ENCODE measurements at regions not wholly inside any gene's neighbourhood (a gene's known extent, or its start where the extent isn't known, plus 50 kb on each side); places are given as distances from the start of the nearest gene placed in this dataset.

DNA sequence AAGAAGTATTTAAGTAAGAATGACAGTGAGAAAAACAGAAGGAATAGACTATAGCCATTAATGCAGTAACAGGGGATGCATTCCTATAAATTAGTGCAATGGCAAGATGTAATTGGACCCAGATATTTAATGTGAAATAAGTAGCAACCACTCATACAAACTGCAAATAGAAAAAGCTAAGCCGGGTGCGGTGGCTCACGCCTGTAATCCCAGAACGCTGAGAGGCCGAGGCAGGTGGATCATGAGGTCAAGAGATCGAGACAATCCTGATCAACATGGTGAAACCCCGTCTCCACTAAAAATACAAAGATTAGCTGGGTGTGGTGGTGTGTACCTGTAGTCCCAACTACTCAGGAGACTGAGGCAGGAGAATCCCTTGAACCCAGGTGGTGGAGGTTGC lies 845.8 kb downstream of the PDHA2 start:
- TF ChIP-seq, protein P1, sequence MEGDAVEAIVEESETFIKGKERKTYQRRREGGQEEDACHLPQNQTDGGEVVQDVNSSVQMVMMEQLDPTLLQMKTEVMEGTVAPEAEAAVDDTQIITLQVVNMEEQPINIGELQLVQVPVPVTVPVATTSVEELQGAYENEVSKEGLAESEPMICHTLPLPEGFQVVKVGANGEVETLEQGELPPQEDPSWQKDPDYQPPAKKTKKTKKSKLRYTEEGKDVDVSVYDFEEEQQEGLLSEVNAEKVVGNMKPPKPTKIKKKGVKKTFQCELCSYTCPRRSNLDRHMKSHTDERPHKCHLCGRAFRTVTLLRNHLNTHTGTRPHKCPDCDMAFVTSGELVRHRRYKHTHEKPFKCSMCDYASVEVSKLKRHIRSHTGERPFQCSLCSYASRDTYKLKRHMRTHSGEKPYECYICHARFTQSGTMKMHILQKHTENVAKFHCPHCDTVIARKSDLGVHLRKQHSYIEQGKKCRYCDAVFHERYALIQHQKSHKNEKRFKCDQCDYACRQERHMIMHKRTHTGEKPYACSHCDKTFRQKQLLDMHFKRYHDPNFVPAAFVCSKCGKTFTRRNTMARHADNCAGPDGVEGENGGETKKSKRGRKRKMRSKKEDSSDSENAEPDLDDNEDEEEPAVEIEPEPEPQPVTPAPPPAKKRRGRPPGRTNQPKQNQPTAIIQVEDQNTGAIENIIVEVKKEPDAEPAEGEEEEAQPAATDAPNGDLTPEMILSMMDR (IDR thresholded peaks at IDR 0.05): no peak
- TF ChIP-seq, protein P2, sequence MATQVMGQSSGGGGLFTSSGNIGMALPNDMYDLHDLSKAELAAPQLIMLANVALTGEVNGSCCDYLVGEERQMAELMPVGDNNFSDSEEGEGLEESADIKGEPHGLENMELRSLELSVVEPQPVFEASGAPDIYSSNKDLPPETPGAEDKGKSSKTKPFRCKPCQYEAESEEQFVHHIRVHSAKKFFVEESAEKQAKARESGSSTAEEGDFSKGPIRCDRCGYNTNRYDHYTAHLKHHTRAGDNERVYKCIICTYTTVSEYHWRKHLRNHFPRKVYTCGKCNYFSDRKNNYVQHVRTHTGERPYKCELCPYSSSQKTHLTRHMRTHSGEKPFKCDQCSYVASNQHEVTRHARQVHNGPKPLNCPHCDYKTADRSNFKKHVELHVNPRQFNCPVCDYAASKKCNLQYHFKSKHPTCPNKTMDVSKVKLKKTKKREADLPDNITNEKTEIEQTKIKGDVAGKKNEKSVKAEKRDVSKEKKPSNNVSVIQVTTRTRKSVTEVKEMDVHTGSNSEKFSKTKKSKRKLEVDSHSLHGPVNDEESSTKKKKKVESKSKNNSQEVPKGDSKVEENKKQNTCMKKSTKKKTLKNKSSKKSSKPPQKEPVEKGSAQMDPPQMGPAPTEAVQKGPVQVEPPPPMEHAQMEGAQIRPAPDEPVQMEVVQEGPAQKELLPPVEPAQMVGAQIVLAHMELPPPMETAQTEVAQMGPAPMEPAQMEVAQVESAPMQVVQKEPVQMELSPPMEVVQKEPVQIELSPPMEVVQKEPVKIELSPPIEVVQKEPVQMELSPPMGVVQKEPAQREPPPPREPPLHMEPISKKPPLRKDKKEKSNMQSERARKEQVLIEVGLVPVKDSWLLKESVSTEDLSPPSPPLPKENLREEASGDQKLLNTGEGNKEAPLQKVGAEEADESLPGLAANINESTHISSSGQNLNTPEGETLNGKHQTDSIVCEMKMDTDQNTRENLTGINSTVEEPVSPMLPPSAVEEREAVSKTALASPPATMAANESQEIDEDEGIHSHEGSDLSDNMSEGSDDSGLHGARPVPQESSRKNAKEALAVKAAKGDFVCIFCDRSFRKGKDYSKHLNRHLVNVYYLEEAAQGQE (IDR thresholded peaks at IDR 0.05; ENCODE audit: insufficient read depth in 1 of 2, low read depth in 2 of 2, low read length in 1 of 2): no peak
- no peak for TF ChIP-seq SIN3A (IDR thresholded peaks at IDR 0.05; ENCODE audit: borderline replicate concordance, insufficient read depth, low read depth, low read length)

Measured in Panc1 (cell line).